ENCODE measurements at regions not wholly inside any gene's neighbourhood (a gene's known extent, or its start where the extent isn't known, plus 50 kb on each side); places are given as distances from the start of the nearest gene placed in this dataset.
"Not testable (repeated sequence)": the region's sequence is repeated elsewhere in the genome, so short reads cannot be mapped to it uniquely, and the experiment has no call there.

GRCh38 chr17:64784353-64785010 is 122.4 kb upstream of the SMURF2 start:
- DNase-seq, result no peak

GRCh38 chr17:64783556-64784352 is 121.6 kb upstream of the SMURF2 start:
- DNase-seq, result no peak

DNA sequence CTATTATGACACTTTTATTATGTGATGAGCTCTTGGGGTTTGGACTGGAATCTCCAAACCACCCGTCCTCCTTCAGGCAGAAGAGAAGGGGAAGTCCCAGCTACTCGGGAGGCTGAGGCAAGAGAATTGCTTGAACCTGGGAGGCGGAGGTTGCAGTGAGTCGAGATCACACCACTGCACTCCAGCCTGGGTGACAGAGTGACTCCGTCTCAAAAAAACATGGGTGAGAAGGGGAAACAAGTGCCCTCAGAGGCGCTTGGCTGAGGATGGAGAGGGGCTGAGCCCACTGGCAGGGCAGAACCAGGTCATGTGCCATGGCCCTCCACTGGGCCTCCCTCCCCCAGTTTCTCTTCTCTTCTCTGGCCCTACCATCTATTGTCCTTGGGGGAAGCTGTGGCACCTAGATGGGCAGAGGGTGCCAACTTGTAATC is 120.9 kb upstream of the SMURF2 start:
- DNase-seq, result no peak

DNA sequence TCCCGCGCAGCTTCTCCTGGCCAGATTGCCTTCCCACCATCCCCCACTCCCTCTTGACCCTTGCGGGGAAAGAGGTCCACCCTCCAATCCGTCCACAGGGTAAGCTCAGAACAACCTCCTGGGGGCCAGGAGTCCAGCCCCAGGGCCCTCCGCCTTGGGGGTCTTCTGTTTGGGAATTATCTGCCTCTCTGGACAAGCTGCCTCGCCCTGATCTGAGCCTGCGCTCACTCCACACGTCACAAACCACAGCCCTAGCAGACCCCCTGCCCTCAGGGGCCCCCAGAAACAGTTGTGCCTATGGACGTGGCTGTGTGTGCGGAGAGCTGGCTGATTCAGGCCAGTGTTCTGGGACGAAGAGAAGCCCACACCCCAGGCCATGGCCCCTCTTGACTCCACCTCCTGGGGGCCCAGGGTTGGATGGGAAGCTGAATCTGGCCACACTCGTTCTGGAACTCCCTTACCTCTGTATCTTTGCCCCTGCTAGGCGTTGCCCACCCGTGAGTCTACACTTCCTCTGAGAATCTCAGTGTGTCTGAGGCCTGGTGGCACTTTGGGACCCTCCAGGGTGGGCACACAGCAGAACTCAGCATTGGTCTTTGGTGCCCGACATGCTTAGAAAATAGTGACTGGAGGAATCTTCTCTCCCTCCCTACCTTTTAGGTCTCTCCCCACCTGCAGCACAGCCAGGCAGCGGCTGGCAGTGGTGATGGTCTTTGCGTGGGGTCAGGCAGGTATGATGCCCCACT is 119.9 kb upstream of the SMURF2 start:
- DNase-seq, result no peak

DNA sequence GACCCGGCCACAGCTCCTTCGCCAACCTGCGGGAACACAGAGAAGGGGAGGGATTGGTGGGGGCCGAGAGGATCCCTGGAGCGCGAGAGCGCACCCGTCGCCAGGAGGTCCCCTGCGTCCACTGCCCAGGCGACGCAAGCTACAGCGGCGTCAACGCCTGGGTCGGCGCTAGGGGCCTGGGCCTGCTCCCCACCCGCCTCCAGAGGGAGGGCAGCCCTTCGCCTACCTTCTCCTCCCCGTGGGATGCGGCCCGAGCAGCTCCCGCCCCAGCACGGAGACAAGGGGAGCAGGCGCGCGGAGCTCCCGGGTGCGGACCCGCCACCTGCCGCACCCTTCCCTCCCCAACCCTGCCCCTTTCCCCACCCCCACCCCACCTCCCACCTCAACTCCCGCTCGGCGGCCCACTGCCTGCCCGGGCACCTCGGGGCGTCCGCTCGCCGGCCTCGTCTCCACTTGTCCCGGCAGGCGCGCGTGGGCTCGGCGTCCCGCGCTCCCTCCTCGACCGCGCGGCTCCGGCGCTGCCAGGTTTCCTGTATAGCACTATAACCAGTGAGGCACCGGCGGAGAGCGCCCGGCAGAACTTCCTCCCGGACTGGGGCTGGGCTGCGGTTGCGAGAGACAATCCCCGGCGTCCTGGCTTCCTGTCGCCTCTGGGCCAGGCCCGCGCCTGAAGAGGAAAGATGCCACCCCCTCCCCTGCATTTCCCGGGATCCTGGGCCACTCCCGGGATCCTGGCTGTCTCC is 119.1 kb upstream of the SMURF2 start:
- peak; percentile 23 for DNase-seq

DNA sequence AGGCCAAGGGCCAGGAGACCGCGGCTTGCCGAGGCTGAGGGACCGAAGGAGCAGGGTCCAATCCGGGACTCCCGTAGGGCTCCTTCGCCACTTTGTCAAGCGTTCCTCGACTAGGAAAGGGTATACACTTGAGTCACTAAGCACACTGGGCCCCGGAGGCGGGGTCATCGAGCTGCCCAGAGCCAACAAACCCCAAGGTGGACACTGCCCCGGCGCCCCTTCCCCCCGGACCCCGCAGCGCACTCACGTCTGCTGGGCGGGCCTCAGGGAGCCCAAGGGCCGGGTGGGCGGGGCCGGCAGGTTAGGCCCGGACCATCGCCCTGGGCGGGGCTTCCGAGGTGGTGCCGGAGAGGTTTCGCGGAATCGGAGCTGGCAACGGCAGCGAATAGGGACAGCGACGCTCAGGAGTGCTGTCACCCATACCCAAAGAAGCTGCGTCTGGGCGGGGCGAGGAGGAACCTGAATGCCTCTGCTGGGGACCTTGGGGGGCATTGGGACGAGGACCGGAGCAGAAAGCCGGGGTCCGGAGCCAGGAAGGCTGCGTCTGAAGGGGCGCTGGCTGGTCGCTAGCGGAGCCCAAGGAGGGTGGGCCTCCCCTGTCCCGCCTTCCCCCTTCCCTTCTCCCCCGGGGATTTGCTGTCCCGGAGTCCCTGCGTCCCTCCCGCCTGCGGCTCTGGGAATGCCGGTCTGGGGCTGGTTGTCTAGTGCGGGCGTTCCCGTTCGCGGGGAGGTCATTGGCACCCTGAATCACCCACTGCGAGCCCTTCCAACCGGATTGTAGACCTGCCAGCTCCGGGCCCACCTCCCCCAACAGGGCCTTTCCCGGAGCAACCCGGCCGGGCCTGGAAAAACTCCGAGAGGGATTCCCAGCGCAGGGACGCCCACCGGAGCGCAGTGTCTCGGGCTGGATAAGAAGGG is 118.2 kb upstream of the SMURF2 start:
- no peak for DNase-seq

GRCh38 chr17:64779376-64780095 is 117.4 kb upstream of the SMURF2 start:
- DNase-seq, result no peak

- not testable (repeated sequence) for DNase-seq
Measured at GRCh38 chr17:64779098-64779375, 116.9 kb upstream of the SMURF2 start.

DNA sequence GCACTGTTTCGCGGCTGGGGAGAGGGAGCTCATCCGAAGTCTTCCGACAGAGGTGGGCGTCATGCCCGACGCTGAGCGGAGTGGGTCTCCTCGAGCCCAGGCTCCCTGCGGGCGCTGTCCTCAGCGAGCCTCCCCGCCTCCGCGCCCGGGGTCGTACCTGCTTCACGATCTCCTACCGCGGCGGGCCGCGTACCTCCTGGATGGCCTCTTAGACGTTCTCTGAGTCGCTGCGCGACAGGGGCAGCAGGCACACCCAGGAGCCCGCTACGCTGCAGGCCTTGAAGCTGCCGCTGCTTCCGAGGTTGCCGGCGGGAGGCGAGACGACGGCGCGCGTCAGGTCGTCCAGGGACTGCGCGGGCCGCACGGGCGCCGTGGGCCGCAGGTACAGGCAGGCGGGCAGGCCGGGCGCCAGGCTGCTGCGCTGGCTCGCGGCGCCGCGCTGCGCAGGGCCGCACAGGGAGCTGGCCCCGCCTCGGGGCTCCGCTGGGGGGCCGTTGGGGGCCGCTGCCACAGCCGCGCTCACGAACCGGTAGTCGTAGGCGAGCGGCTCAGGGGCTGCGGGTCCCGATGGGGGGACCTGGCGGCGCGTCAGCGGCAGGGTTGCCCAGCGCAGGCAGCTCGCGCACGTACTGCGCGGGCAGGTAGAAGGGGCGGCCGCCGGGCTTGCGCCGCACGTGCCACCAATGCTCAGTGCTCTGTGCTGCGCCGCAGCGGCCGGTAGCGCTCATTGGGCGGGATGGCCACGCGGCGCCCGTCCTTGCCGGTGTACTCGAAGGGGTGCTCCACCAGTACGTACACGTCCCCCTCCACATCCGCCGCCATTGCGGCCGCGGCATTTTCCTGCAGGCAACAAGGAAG is 116.4 kb upstream of the SMURF2 start:
- peak; percentile 26 for DNase-seq

GRCh38 chr17:64777415-64778239 is 115.5 kb upstream of the SMURF2 start:
- DNase-seq, result no peak

DNA sequence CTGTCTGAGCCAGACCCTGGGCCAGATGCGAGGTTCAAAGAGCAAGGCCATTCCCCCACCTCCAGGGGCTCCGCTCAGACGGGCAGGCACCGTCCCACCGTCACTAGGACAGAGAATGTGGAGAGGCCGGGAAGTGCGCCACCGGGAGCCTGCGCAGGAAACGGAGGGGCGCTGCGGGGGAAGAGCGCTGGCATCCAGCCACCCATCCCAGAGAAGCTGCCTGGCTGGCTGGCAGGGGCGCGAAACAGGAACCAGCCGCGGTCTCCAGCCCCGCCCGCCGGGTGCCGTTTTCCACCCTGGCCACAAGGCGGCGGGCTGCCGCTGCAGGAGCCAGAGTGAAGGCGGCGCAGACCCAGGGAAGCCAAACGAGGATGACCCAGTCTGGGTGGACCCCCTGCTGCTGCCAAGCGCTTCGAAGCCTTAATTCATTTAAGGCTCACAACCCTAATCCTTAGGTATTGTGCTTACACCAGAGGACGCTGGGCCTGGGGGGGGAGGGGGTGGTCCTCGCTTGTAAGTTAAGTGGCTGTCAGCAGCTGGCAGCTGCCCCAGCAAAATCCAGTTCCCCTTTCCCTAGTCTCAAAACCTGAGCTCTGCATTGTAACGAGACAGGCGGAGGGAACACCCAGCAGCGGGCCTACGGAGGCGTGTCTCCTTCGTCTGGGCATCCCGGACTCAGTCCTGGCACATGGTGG is 114.8 kb upstream of the SMURF2 start:
- peak; percentile 83 for DNase-seq

GRCh38 chr17:64775701-64776570 is 113.8 kb upstream of the SMURF2 start:
- no peak for DNase-seq

GRCh38 chr17:64774888-64775540 is 112.9 kb upstream of the SMURF2 start:
- DNase-seq, result no peak

- peak; percentile 78 for DNase-seq
Measured at GRCh38 chr17:64773836-64774761, 112.0 kb upstream of the SMURF2 start.

- no peak for DNase-seq
Measured at GRCh38 chr17:64773386-64773835, 111.3 kb upstream of the SMURF2 start.

GRCh38 chr17:64772845-64773299 is 110.8 kb upstream of the SMURF2 start:
- no peak for DNase-seq

All from fibroblast of skin of right quadriceps (primary cell).